Keratinocyte (primary cell): ENCODE measurements at regions not wholly inside any gene's neighbourhood (a gene's known extent, or its start where the extent isn't known, plus 50 kb on each side); places are given as distances from the start of the nearest gene placed in this dataset.

Experiments
- DNase-seq: peaks from one replicate; pipeline ENCODE4 v3.0.0-alpha.2; 2011; ENCODE audit warnings: low read depth, missing footprints, low spot score
- FAIRE-seq: peaks from 2 replicates; lab custom pipeline; 2011; peaks lifted over from hg19 to GRCh38; lab: Jason Lieb, UNC
- H2AFZ ChIP-seq: 2 replicates; pipeline ENCODE4 v1.6.0; 2012; ENCODE audit warnings: low read length, control low read depth, inconsistent platforms; ENCODE audit not compliant: control insufficient read depth
- H3K27ac ChIP-seq: 2 replicates; pipeline ENCODE4 v1.5.1; 2011; ENCODE audit warnings: low read length; ENCODE audit not compliant: control insufficient read depth, insufficient read depth
- H3K27me3 ChIP-seq: 3 replicates; pipeline ENCODE4 v1.6.0; 2011; ENCODE audit warnings: low read length; ENCODE audit not compliant: control insufficient read depth, insufficient read depth; ENCODE audit errors: extremely low read depth
- H3K36me3 ChIP-seq, 2 experiments: 2 replicates in 1 of 2; 3 replicates in 1 of 2; pipeline ENCODE4 v1.5.1; 2011; ENCODE audit warnings: low read length in 2 of 2, mild to moderate bottlenecking in 1 of 2; ENCODE audit not compliant: control insufficient read depth in 2 of 2, insufficient read depth in 2 of 2; ENCODE audit errors: extremely low read depth in 1 of 2
- H3K4me1 ChIP-seq: 3 replicates; pipeline ENCODE4 v1.5.1; 2011; ENCODE audit warnings: low read length; ENCODE audit not compliant: control insufficient read depth, insufficient read depth; ENCODE audit errors: extremely low read depth
- H3K4me2 ChIP-seq: 3 replicates; pipeline ENCODE4 v1.6.0; 2011; ENCODE audit warnings: low read depth, low read length; ENCODE audit not compliant: control insufficient read depth, insufficient read depth; ENCODE audit errors: extremely low read depth
- H3K4me3 ChIP-seq, 3 experiments: fragments of 200-600 bp in 1 of 3; sonication (generic) in 1 of 3; 2 replicates in 2 of 3; 3 replicates in 1 of 3; pipeline ENCODE4 v1.5.1; 2011 to 2016; ENCODE audit warnings: low read length in 3 of 3, mild to moderate bottlenecking in 3 of 3, control low read depth in 2 of 3, inconsistent platforms in 1 of 3, low read depth in 1 of 3, mixed read lengths in 1 of 3, mixed run types in 1 of 3, moderate library complexity in 1 of 3; ENCODE audit not compliant: control insufficient read depth in 2 of 3, insufficient read depth in 2 of 3; ENCODE audit errors: extremely low read depth in 1 of 3
- H3K79me2 ChIP-seq: 2 replicates; pipeline ENCODE4 v1.6.0; 2012; ENCODE audit warnings: low read length; ENCODE audit not compliant: control insufficient read depth, insufficient read depth
- H3K9ac ChIP-seq: 3 replicates; pipeline ENCODE4 v1.6.0; 2011; ENCODE audit warnings: low read length; ENCODE audit not compliant: control insufficient read depth, insufficient read depth; ENCODE audit errors: extremely low read depth
- H3K9me1 ChIP-seq: 3 replicates; pipeline ENCODE4 v1.6.0; 2011; ENCODE audit warnings: low read length; ENCODE audit not compliant: control insufficient read depth, insufficient read depth; ENCODE audit errors: extremely low read depth
- H3K9me3 ChIP-seq: 2 replicates; pipeline ENCODE4 v1.5.1; 2012; ENCODE audit warnings: low read depth, low read length; ENCODE audit not compliant: control insufficient read depth
- H4K20me1 ChIP-seq: 3 replicates; pipeline ENCODE4 v1.6.0; 2011; ENCODE audit warnings: low read length; ENCODE audit not compliant: control insufficient read depth, insufficient read depth; ENCODE audit errors: extremely low read depth
- EZH2 ChIP-seq: IDR thresholded peaks from one replicate; pipeline ENCODE4 v1.6.1; 2012; ENCODE audit warnings: inconsistent platforms, mild to moderate bottlenecking, low read length, moderate library complexity
- dilution Hi-C: fragments of 300-500 bp; cut with MboI; formaldehyde crosslinking; loops from one replicate; pipeline ENCODE4 v1.7.0; 2020; ENCODE audit warnings: low sequenced_read_pairs; ENCODE audit not compliant: extremely low pct_ligation_motif_present
- TF ChIP-seq, protein P1 (sequence below), 3 experiments: IDR thresholded peaks in 1 of 3; conservative IDR thresholded peaks in 1 of 3; optimal IDR thresholded peaks in 1 of 3; 2 replicates in 2 of 3; 3 replicates in 1 of 3; pipeline versions ENCODE3 to v1.5.1; 2011; ENCODE audit warnings: low read length in 3 of 3, mild to moderate bottlenecking in 3 of 3, moderate library complexity in 2 of 3, control low read depth in 1 of 3, inconsistent platforms in 1 of 3; ENCODE audit not compliant: insufficient read depth in 2 of 3; ENCODE audit errors: extremely low read depth in 1 of 3

DNA sequence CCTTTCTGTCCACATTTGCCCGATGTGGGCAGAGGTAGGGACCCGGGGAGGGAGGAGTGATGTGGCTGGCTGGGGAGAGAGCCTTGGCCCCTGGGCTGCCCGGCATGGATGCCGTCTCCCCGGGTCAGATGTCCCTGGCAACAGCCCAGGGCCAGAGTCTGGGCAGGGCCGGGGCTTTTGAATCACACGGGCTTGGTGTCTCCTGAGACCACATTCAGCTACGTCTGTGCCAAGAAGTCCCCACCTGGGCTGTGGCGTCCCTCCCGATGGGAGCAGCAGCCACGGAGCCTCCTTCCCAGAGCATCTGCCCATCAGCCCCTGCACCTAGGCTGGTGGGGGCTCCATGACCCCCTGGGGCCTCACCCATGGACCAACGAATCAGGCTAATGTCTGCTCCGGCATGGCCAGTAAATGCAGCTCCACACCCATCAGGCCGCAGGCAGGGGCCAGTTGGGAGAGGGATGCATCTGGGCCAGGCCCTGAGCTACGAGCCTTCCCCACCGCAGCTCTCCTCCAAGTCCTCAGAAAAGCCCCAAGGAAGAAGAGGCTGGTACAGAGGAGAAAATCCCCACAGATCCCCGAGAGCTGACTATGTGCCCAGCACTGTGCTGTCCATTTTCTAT, 109.4 kb downstream of the RFLNA start:
- no peak for FAIRE-seq
- H3K9ac ChIP-seq, result no peak overlapping the region
- TF ChIP-seq EZH2, result no peak
- TF ChIP-seq, protein P1, sequence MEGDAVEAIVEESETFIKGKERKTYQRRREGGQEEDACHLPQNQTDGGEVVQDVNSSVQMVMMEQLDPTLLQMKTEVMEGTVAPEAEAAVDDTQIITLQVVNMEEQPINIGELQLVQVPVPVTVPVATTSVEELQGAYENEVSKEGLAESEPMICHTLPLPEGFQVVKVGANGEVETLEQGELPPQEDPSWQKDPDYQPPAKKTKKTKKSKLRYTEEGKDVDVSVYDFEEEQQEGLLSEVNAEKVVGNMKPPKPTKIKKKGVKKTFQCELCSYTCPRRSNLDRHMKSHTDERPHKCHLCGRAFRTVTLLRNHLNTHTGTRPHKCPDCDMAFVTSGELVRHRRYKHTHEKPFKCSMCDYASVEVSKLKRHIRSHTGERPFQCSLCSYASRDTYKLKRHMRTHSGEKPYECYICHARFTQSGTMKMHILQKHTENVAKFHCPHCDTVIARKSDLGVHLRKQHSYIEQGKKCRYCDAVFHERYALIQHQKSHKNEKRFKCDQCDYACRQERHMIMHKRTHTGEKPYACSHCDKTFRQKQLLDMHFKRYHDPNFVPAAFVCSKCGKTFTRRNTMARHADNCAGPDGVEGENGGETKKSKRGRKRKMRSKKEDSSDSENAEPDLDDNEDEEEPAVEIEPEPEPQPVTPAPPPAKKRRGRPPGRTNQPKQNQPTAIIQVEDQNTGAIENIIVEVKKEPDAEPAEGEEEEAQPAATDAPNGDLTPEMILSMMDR (optimal IDR thresholded peaks at IDR 0.05 in 1 of 3, IDR thresholded peaks at IDR 0.05 in 1 of 3, conservative IDR thresholded peaks at IDR 0.05 in 1 of 3; ENCODE audit: extremely low read depth in 1 of 3, insufficient read depth in 2 of 3, low read length in 3 of 3), result no peak
- DNase-seq, result no peak
- H3K27me3 ChIP-seq, result no peaks in the 10 kb centered on the region
- H3K4me1 ChIP-seq, result no peaks in the 10 kb centered on the region
- peaks cover 19% of the 10 kb centered on the region for H4K20me1 ChIP-seq
- H3K4me3 ChIP-seq, result no peak overlapping the region
- no peak overlapping the region for H3K27ac ChIP-seq
- H2AFZ ChIP-seq, result no peak overlapping the region
- no peaks in the 10 kb centered on the region for H3K9me3 ChIP-seq
- dilution Hi-C loops, result no loop called here
- peaks cover 17% of the 10 kb centered on the region for H3K79me2 ChIP-seq
- peaks cover 27 to 33% of the 10 kb centered on the region in 2 experiments for H3K36me3 ChIP-seq
- no peak overlapping the region for H3K4me2 ChIP-seq
- H3K9me1 ChIP-seq, result no peaks in the 10 kb centered on the region

DNA sequence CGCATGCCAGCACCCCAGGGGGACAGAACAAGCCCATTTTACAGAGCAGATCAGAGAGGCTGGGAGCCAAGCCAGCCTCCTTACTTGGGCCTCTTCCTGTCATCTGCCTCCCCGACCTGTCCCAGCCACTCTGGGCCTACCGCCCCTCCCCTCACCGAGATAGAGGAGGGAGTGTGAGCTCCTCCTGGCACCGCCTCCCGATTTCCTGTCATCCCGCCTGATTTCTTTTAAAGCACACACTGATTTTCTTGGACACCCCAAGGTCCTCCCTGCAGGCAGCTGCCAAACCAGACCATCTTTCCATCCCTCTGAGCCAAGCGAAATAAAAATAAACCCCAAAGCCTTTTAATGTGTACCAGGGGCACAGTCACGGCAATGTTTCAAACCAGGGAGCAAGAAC, 108.4 kb downstream of the RFLNA start:
- no peak for DNase-seq
- no peak overlapping the region for H2AFZ ChIP-seq
- dilution Hi-C loops, result no loop called here
- H3K9me3 ChIP-seq, result no peaks in the 10 kb centered on the region
- TF ChIP-seq, protein P1 (optimal IDR thresholded peaks at IDR 0.05 in 1 of 3, IDR thresholded peaks at IDR 0.05 in 1 of 3, conservative IDR thresholded peaks at IDR 0.05 in 1 of 3; ENCODE audit: extremely low read depth in 1 of 3, insufficient read depth in 2 of 3, low read length in 3 of 3), result no peak
- no peak for TF ChIP-seq EZH2
- H3K4me3 ChIP-seq, result no peak overlapping the region
- H3K27me3 ChIP-seq, result no peaks in the 10 kb centered on the region
- no peak overlapping the region for H3K4me2 ChIP-seq
- peaks cover 13% of the 10 kb centered on the region for H3K79me2 ChIP-seq
- FAIRE-seq, result no peak
- H3K36me3 ChIP-seq, result peaks cover 32 to 35% of the 10 kb centered on the region in 2 experiments
- peaks cover 19% of the 10 kb centered on the region for H4K20me1 ChIP-seq
- H3K27ac ChIP-seq, result no peak overlapping the region
- H3K4me1 ChIP-seq, result no peaks in the 10 kb centered on the region
- no peak overlapping the region for H3K9ac ChIP-seq
- no peaks in the 10 kb centered on the region for H3K9me1 ChIP-seq
